GM12878 (cell line): ENCODE measurements at regions not wholly inside any gene's neighbourhood (a gene's known extent, or its start where the extent isn't known, plus 50 kb on each side); places are given as distances from the start of the nearest gene placed in this dataset.
"Not testable (repeated sequence)": the region's sequence is repeated elsewhere in the genome, so short reads cannot be mapped to it uniquely, and the experiment has no call there.

Source experiments
- ATAC-seq: fragments of 200-7000 bp; cut with Tn5 transposase; 3 replicates; pipeline ENCODE4 v1.9.1; 2020; ENCODE audit warnings: mild to moderate bottlenecking, moderate library complexity
- BruUV-seq: library from RNA; stranded (reverse); fragments of 400-500 nt; replicated peaks from 2 replicates; lab custom pipeline; 2021; lab: Mats Ljungman, UMichigan
- CTCF ChIA-PET: fragments of 300-600 bp; sonication (Branson Sonifier 250); formaldehyde crosslinking; extraction: SDS; loops from one replicate; lab custom pipeline; 2021; ENCODE audit warnings: inconsistent platforms; lab: Yijun Ruan, JAX
- POLR2A ChIA-PET: fragments of 350-600 bp; formaldehyde crosslinking; extraction: SDS; loops from one replicate; lab custom pipeline; 2021; ENCODE audit warnings: inconsistent platforms; lab: Charles Lee
- RAD21 ChIA-PET: fragments of 300-600 bp; sonication (Branson Sonifier 250); formaldehyde crosslinking; loops from one replicate; lab custom pipeline; 2023; ENCODE audit warnings: antibody characterized with exemption; ENCODE audit not compliant: unreplicated experiment; lab: Charles Lee
- SMC1A ChIA-PET: fragments of 300-600 bp; sonication (Branson Sonifier 250); formaldehyde crosslinking; loops from one replicate; lab custom pipeline; 2023; ENCODE audit not compliant: unreplicated experiment, uncharacterized antibody; lab: Charles Lee
- DNase-seq: peaks from one replicate; pipeline ENCODE4 v3.0.0-alpha.2; 2011; ENCODE audit warnings: low read depth, low spot score
- FAIRE-seq: peaks from 3 replicates; lab custom pipeline; 2011; peaks lifted over from hg19 to GRCh38; lab: Jason Lieb, UNC
- H2AFZ ChIP-seq: 2 replicates; pipeline ENCODE4 v1.6.0; 2011; ENCODE audit warnings: low read depth, low read length, control low read depth; ENCODE audit not compliant: control insufficient read depth
- H3K27ac ChIP-seq: 2 replicates; pipeline ENCODE4 v1.5.1; 2011; ENCODE audit warnings: control low read depth; ENCODE audit not compliant: control insufficient read depth, insufficient read depth
- H3K27me3 ChIP-seq, 2 experiments: replicated peaks in 1 of 2; 2 replicates each; pipeline versions ENCODE4 v1.6.0 to v1.6.1; 2011; ENCODE audit warnings: low read length in 1 of 2; ENCODE audit not compliant: control insufficient read depth in 2 of 2, insufficient read depth in 2 of 2
- H3K36me3 ChIP-seq, 2 experiments: 2 replicates each; pipeline ENCODE4 v1.5.1; 2011; ENCODE audit warnings: low read length in 1 of 2; ENCODE audit not compliant: control insufficient read depth in 2 of 2, insufficient read depth in 2 of 2
- H3K4me1 ChIP-seq: 2 replicates; pipeline ENCODE4 v1.6.1; 2011; ENCODE audit warnings: mild to moderate bottlenecking, low read length, moderate library complexity, mixed read lengths; ENCODE audit not compliant: control insufficient read depth, insufficient read depth
- H3K4me2 ChIP-seq: 2 replicates; pipeline ENCODE4 v1.6.0; 2011; ENCODE audit warnings: control low read depth; ENCODE audit not compliant: control insufficient read depth, insufficient read depth
- H3K4me3 ChIP-seq: fragments of 200-600 bp; sonication (generic); 2 replicates; pipeline ENCODE4 v1.5.1; 2016
- H3K79me2 ChIP-seq: 2 replicates; pipeline ENCODE4 v1.6.0; 2011; ENCODE audit warnings: low read length; ENCODE audit not compliant: control insufficient read depth, insufficient read depth
- H3K9ac ChIP-seq: 2 replicates; pipeline ENCODE4 v1.8.0; 2011; ENCODE audit warnings: low read length, control low read depth, mixed read lengths; ENCODE audit not compliant: control insufficient read depth, insufficient read depth
- H3K9me3 ChIP-seq: replicated peaks from 3 replicates; pipeline ENCODE4 v1.5.1; 2011; ENCODE audit warnings: mild to moderate bottlenecking, low read length; ENCODE audit not compliant: control insufficient read depth, insufficient read depth
- H4K20me1 ChIP-seq: 2 replicates; pipeline ENCODE4 v1.6.0; 2011; ENCODE audit not compliant: control insufficient read depth, insufficient read depth
- ZNF24 ChIP-seq: fragments of 450-650 bp; IDR thresholded peaks from 2 replicates; pipeline ENCODE4 v1.6.1; 2017; ENCODE audit warnings: antibody characterized with exemption, mild to moderate bottlenecking
- WGBS: methylation state at CpG from one replicate; pipeline ENCODE4 v1.1.6; 2016; ENCODE audit warnings: low lambda C conversion rate; ENCODE audit not compliant: insufficient replicate concordance, insufficient coverage; ENCODE audit errors: missing lambda C conversion rate; 5-methylcytosine and 5-hydroxymethylcytosine counted together
- in situ Hi-C: fragments of 300-500 bp; cut with MboI; formaldehyde crosslinking; loops from 9 replicates; pipeline ENCODE4 v1.14.3; 2018; ENCODE audit warnings: mixed read lengths
- intact Hi-C: fragments of 100-400 bp; cut with micrococcal nuclease; formaldehyde crosslinking; loops from one replicate; pipeline ENCODE4 v1.14.2; 2022; ENCODE audit not compliant: unreplicated experiment

DNA sequence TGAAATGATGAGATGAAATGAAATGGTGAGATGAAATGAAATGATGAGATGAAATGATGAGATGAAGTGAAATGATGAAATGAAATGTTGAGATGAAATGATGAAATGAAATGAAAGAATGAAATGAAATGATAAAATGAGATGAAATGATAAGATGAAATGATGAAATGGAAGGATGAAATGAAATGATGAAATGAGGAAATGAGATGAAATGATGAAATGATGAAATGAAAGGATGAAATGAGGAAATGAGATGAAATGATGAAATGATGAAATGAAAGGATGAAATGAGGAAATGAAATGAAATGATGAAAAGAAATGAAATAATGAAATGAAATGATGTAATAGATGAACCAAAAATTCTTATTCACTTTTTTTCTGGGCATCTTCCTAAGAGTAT is 467.1 kb downstream of the FAM72C start:
- DNase-seq, RAD21 ChIA-PET, H3K4me3 ChIP-seq, FAIRE-seq, H3K9ac ChIP-seq, H3K9me3 ChIP-seq, intact Hi-C loops, H2AFZ ChIP-seq, CTCF ChIA-PET, in situ Hi-C loops, H3K27ac ChIP-seq, H4K20me1 ChIP-seq, H3K79me2 ChIP-seq, H3K36me3 ChIP-seq, BruUV-seq, ATAC-seq, SMC1A ChIA-PET, H3K27me3 ChIP-seq, POLR2A ChIA-PET, H3K4me2 ChIP-seq, H3K4me1 ChIP-seq: not testable (repeated sequence)
- peak; percentile 47; the same call in 1 of the 2 replicates for TF ChIP-seq ZNF24

DNA sequence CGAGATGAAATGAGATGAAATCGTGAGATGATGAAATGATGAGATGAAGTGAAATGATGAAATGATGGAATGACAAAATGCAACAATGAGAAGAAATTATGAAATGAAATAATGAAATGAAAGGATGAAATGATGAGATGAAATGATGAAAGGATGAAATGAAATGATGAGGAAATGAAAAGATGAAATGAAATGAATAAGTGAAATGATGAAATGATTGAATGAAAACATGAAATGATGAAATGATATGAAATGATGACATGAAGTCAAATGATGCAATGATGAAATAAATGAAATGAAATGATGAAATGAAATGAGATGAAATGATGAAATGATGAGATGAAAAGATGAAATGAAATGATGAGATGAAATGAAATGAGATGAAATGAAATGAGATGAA is 467.7 kb downstream of the FAM72C start:
- in situ Hi-C loops, CTCF ChIA-PET, POLR2A ChIA-PET, H3K27ac ChIP-seq, H3K4me1 ChIP-seq, H3K36me3 ChIP-seq, ATAC-seq, H3K9ac ChIP-seq, H4K20me1 ChIP-seq, intact Hi-C loops, SMC1A ChIA-PET, H2AFZ ChIP-seq, FAIRE-seq, H3K9me3 ChIP-seq, DNase-seq, H3K27me3 ChIP-seq, H3K4me3 ChIP-seq: not testable (repeated sequence)
- WGBS = no CpG with 5 or more reads among the region's 2 CpGs
- peak; percentile 72; the same call in 1 of the 2 replicates for TF ChIP-seq ZNF24
- TF ChIP-seq, all 136 proteins: peak for 1; not testable (repeated sequence) for 135
- H3K4me2 ChIP-seq, RAD21 ChIA-PET, H3K79me2 ChIP-seq, BruUV-seq: not testable (repeated sequence)
